Natural killer cell (primary cell): ENCODE measurements at regions not wholly inside any gene's neighbourhood (a gene's known extent, or its start where the extent isn't known, plus 50 kb on each side); places are given as distances from the start of the nearest gene placed in this dataset.

Source experiments
- ATAC-seq, 3 donors: fragments of 150-1000 bp in 2 of 3; fragments of 200-7000 bp in 1 of 3; cut with Tn5 transposase; 1 replicate in 1 of 3; 2 replicates in 2 of 3; pipeline ENCODE4 v1.10.0; 2021; ENCODE audit warnings: mild to moderate bottlenecking in 2 of 3, moderate library complexity in 2 of 3
- DNase-seq, 2 donors: peaks; one replicate each; pipeline versions ENCODE4 v3.0.0 to v3.0.0-alpha.2; 2013 to 2021; ENCODE audit warnings: mixed read lengths in 1 of 2
- H3K27ac ChIP-seq: one replicate; pipeline ENCODE4 v1.5.1; 2013; ENCODE audit warnings: mild to moderate bottlenecking, low read length
- H3K27me3 ChIP-seq: one replicate; pipeline ENCODE4 v1.6.1; 2013; ENCODE audit warnings: low read length; ENCODE audit not compliant: control insufficient read depth, insufficient read depth
- H3K36me3 ChIP-seq: one replicate; pipeline ENCODE4 v1.6.1; 2013; ENCODE audit warnings: low read length; ENCODE audit not compliant: control insufficient read depth, insufficient read depth
- H3K4me1 ChIP-seq: one replicate; pipeline ENCODE4 v1.6.1; 2013; ENCODE audit warnings: low read length; ENCODE audit not compliant: control insufficient read depth, insufficient read depth
- H3K4me3 ChIP-seq: one replicate; pipeline ENCODE4 v1.5.1; 2013; ENCODE audit warnings: low read length
- H3K9me3 ChIP-seq: one replicate; pipeline ENCODE4 v1.6.1; 2013; ENCODE audit warnings: low read length; ENCODE audit not compliant: control insufficient read depth, insufficient read depth
- H3K27ac Mint-ChIP-seq, 2 donors: one replicate each; pipeline ENCODE4 v1.8.0; 2022; ENCODE audit warnings: mild to moderate bottlenecking in 2 of 2, mixed read lengths in 2 of 2, moderate library complexity in 1 of 2
- H3K27me3 Mint-ChIP-seq, 2 donors: one replicate each; pipeline ENCODE4 v1.8.0; 2022; ENCODE audit warnings: low read depth in 2 of 2, mixed read lengths in 2 of 2
- H3K36me3 Mint-ChIP-seq: one replicate; pipeline ENCODE4 v1.8.0; 2022; ENCODE audit warnings: mixed read lengths
- H3K4me1 Mint-ChIP-seq, 2 donors: one replicate each; pipeline ENCODE4 v1.8.0; 2022; ENCODE audit warnings: mixed read lengths in 2 of 2
- H3K4me3 Mint-ChIP-seq: one replicate; pipeline ENCODE4 v1.8.0; 2022; ENCODE audit warnings: mild to moderate bottlenecking, moderate library complexity, mixed read lengths
- H3K9me3 Mint-ChIP-seq, 2 donors: one replicate each; pipeline ENCODE4 v1.8.0; 2022; ENCODE audit warnings: mixed read lengths in 2 of 2
- WGBS: methylation state at CpG from one replicate; pipeline ENCODE4 v1.1.7; 2013; ENCODE audit warnings: missing lambda C conversion rate; ENCODE audit not compliant: insufficient coverage; 5-methylcytosine and 5-hydroxymethylcytosine counted together
- intact Hi-C: fragments of 100-400 bp; cut with micrococcal nuclease; formaldehyde crosslinking; loops from one replicate; pipeline ENCODE4 v1.14.2; 2022
- TF ChIP-seq, protein P1 (sequence below): fragments of 200-600 bp; IDR thresholded peaks from one replicate; pipeline ENCODE4 v1.8.0; 2022; ENCODE audit warnings: antibody characterized with exemption

DNA sequence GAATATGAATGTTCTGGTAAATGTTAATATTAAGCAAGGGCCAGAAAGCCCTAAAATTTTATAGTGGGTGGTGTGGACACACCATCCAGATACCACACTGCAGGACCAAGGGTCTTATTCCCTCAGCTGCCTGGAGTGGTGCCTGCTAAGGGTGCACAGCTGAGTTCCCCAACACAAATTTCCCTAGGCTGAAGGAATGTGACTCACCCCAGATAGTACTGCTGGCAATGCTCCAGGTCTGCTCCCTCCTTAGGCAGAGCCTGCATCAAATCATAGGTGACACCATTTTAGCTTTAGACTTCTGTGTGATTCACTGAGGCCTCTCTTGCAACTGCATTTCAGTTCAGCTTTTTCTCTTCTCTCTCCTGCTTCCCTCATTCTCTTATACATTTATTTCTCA lies 321.1 kb downstream of the SATB2 start:
- Histone ChIP-seq H3K27me3 (no peaks in the 10 kb centered on the region), H3K4me1 (no peaks in the 10 kb centered on the region), H3K27ac (no peak overlapping the region), H3K36me3 (no peaks in the 10 kb centered on the region), H3K9me3 (peaks cover under 1% of the 10 kb centered on the region), H3K4me3 (no peak overlapping the region)
- Mint-ChIP-seq H3K4me1 (no peaks in the 10 kb centered on the region), H3K9me3 (peaks cover 9 to 13% of the 10 kb centered on the region in 2 donors), H3K27ac (no peak overlapping the region), H3K4me3 (no peak overlapping the region), H3K27me3 (no peaks in the 10 kb centered on the region), H3K36me3 (no peaks in the 10 kb centered on the region)
- DNase-seq = no peak
- intact Hi-C loops = no loop called here
- no peak for ATAC-seq
- TF ChIP-seq, protein P1, sequence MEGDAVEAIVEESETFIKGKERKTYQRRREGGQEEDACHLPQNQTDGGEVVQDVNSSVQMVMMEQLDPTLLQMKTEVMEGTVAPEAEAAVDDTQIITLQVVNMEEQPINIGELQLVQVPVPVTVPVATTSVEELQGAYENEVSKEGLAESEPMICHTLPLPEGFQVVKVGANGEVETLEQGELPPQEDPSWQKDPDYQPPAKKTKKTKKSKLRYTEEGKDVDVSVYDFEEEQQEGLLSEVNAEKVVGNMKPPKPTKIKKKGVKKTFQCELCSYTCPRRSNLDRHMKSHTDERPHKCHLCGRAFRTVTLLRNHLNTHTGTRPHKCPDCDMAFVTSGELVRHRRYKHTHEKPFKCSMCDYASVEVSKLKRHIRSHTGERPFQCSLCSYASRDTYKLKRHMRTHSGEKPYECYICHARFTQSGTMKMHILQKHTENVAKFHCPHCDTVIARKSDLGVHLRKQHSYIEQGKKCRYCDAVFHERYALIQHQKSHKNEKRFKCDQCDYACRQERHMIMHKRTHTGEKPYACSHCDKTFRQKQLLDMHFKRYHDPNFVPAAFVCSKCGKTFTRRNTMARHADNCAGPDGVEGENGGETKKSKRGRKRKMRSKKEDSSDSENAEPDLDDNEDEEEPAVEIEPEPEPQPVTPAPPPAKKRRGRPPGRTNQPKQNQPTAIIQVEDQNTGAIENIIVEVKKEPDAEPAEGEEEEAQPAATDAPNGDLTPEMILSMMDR = no peak

GRCh38 chr2:199136242-199136641 lies 321.5 kb downstream of the SATB2 start:
- Histone ChIP-seq H3K9me3 (no peaks in the 10 kb centered on the region), H3K27me3 (no peaks in the 10 kb centered on the region), H3K36me3 (no peaks in the 10 kb centered on the region), H3K27ac (no peak overlapping the region), H3K4me1 (no peaks in the 10 kb centered on the region), H3K4me3 (no peak overlapping the region)
- Mint-ChIP-seq H3K36me3 (no peaks in the 10 kb centered on the region), H3K4me3 (no peak overlapping the region), H3K27ac (no peak overlapping the region), H3K27me3 (no peaks in the 10 kb centered on the region), H3K9me3 (peaks cover 9 to 15% of the 10 kb centered on the region in 2 donors), H3K4me1 (no peaks in the 10 kb centered on the region)
- ATAC-seq = no peak
- DNase-seq = no peak
- intact Hi-C loops = no loop called here
- 92% methylated on average over 3 of the region's 4 CpGs for WGBS
- TF ChIP-seq, protein P1 = no peak

DNA sequence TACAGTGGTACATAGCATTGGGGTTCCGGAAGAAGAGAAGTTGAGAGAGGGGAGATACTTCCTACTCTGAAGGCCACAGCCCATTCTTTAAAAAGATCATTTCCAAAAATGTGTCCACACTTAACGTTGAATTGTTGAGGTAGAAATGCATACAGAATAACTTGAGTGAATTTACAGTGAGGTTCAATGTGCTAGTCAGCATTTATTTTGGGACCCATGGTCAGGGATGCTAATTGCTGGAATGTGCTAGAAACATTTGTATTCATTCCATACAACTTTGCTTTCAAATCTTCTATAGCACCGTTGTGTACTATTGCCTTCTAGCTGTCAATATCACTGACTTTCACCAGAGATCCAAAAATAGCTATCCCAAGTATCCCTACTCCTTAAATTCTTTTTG lies 325.9 kb downstream of the SATB2 start:
- intact Hi-C loops = no loop called here
- TF ChIP-seq, protein P1 = no peak
- no peaks in the 10 kb centered on the region for H3K4me1 ChIP-seq
- DNase-seq = no peak
- no peaks in the 10 kb centered on the region for H3K27me3 ChIP-seq
- 92% methylated on average over 2 of the region's 3 CpGs for WGBS
- no peak overlapping the region for H3K27ac ChIP-seq
- ATAC-seq = no peak
- H3K9me3 Mint-ChIP-seq = peaks cover 4 to 5% of the 10 kb centered on the region in 2 donors
- H3K4me1 Mint-ChIP-seq = no peaks in the 10 kb centered on the region
- H3K27me3 Mint-ChIP-seq = no peaks in the 10 kb centered on the region
- no peaks in the 10 kb centered on the region for H3K9me3 ChIP-seq
- H3K36me3 ChIP-seq = no peaks in the 10 kb centered on the region
- H3K36me3 Mint-ChIP-seq = no peaks in the 10 kb centered on the region
- H3K4me3 Mint-ChIP-seq = no peak overlapping the region
- H3K4me3 ChIP-seq = no peak overlapping the region
- no peak overlapping the region for H3K27ac Mint-ChIP-seq

- intact Hi-C loops = no loop called here
- no peak overlapping the region for H3K27ac ChIP-seq
- TF ChIP-seq, protein P1 = no peak
- Mint-ChIP-seq H3K27me3 (no peaks in the 10 kb centered on the region), H3K27ac (no peak overlapping the region), H3K36me3 (no peaks in the 10 kb centered on the region), H3K4me1 (no peaks in the 10 kb centered on the region), H3K4me3 (no peak overlapping the region), H3K9me3 (peaks cover 3 to 5% of the 10 kb centered on the region in 2 donors)
- H3K4me1 ChIP-seq = no peaks in the 10 kb centered on the region
- H3K27me3 ChIP-seq = no peaks in the 10 kb centered on the region
- WGBS = 82% methylated on average over 4 of the region's 5 CpGs
- DNase-seq = no peak
- no peaks in the 10 kb centered on the region for H3K9me3 ChIP-seq
- ATAC-seq = no peak
- no peak overlapping the region for H3K4me3 ChIP-seq
- H3K36me3 ChIP-seq = no peaks in the 10 kb centered on the region
Observed at GRCh38 chr2:199131136-199131655, 326.5 kb downstream of the SATB2 start.
